Kidney epithelial cell (primary cell): ENCODE measurements at regions not wholly inside any gene's neighbourhood (a gene's known extent, or its start where the extent isn't known, plus 50 kb on each side); places are given as distances from the start of the nearest gene placed in this dataset.

ENCODE experiments used
- DNase-seq: peaks from one replicate; pipeline ENCODE4 v3.0.0-alpha.2; 2010; ENCODE audit warnings: low read depth
- H3K27me3 ChIP-seq: 2 replicates; pipeline ENCODE4 v1.6.0; 2011; ENCODE audit warnings: low read length; ENCODE audit not compliant: control insufficient read depth, insufficient read depth
- H3K36me3 ChIP-seq: 2 replicates; pipeline ENCODE4 v1.5.1; 2011; ENCODE audit warnings: low read length; ENCODE audit not compliant: control insufficient read depth, insufficient read depth
- H3K4me3 ChIP-seq: 2 replicates; pipeline ENCODE4 v1.5.1; 2011; ENCODE audit warnings: low read depth, mild to moderate bottlenecking, control low read depth, low read length
- CTCF ChIP-seq: IDR thresholded peaks from 2 replicates; pipeline ENCODE4 v1.5.1; 2011; ENCODE audit warnings: mild to moderate bottlenecking, moderate library complexity, low read length, control low read depth, inconsistent platforms; ENCODE audit not compliant: insufficient read depth, poor library complexity, severe bottlenecking

GRCh38 chr2:149884871-149885270, 297.3 kb upstream of the MMADHC start:
- no peak for TF ChIP-seq CTCF
- DNase-seq, result no peak
- Histone ChIP-seq H3K4me3 (no peak overlapping the region), H3K36me3 (no peaks in the 10 kb centered on the region), H3K27me3 (no peaks in the 10 kb centered on the region)

DNA sequence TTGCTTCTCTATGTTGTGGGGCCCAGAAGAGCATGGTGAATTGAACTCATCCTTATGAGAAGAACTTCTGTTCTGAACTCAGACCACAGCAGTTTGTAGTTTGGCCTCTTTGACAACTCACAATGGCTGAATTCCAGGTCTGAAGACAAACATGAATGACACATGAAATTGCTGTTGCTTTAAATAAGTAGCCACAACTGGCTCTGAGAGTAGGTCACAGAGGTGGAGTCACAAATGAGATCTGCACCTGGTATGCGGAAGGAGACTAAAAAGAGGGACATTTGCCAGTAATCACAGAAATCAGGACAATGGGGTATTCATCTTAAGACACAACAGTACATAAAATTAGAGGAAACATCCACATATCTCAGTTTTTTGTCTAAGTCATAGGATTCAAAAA, 290.3 kb upstream of the MMADHC start:
- no peaks in the 10 kb centered on the region for H3K27me3 ChIP-seq
- peak; percentile 42 for DNase-seq
- no peaks in the 10 kb centered on the region for H3K36me3 ChIP-seq
- no peak for TF ChIP-seq CTCF
- H3K4me3 ChIP-seq, result no peak overlapping the region

GRCh38 chr2:149877074-149877473, 289.5 kb upstream of the MMADHC start:
- no peak for DNase-seq
- no peak for TF ChIP-seq CTCF
- Histone ChIP-seq H3K4me3 (no peak overlapping the region), H3K36me3 (no peaks in the 10 kb centered on the region), H3K27me3 (no peaks in the 10 kb centered on the region)

DNA sequence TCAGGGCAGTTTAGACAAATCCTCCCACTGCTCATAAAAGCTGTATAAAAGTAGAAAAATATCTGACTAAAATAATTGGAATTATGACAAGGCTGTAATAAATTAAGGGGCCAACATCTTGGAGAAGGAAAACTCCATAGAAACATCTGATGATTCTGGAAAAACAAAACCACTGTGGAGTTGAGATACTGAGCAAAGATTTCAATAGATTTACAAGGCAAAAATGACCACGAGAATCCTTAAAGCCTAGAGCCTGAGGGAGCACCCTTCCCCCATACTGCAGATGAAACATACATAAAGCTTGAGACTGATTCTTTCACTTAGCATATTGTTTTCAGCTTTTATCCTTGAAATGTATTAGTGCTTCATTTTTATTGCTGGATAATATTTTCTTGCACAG, 286.4 kb upstream of the MMADHC start:
- no peak for DNase-seq
- H3K27me3 ChIP-seq, result no peaks in the 10 kb centered on the region
- no peak for TF ChIP-seq CTCF

DNA sequence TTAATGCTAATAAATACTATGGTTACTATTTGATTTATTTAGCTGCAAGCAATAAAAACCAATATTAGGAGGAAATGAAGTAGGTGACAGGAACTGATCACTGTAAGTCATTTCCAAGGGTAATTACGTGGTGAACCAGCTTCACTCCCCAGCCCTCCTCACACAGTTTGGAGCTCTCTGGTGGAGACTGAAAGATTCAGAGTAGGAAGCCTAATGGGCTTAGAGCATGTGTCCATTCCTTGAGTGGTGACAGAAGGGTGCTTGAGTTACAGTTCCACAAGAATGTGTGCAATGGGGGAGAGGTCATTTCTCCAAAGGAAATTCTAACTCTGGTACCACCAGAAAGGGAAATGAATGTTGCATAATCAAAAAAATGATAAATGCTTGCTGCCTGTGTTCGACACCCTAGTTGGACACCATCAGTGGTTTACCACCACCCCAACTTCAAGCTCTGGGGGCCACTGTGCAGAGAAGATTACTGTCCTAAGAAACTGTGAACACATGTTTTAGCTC, 285.1 kb upstream of the MMADHC start:
- DNase-seq, result no peak
- no peaks in the 10 kb centered on the region for H3K27me3 ChIP-seq
- no peak for TF ChIP-seq CTCF
- no peak overlapping the region for H3K4me3 ChIP-seq
- no peaks in the 10 kb centered on the region for H3K36me3 ChIP-seq

More for the DNA sequence above, 286.4 kb upstream of the MMADHC start:
- H3K4me3 ChIP-seq, result no peak overlapping the region
- no peaks in the 10 kb centered on the region for H3K36me3 ChIP-seq

GRCh38 chr2:149872041-149872440, 284.5 kb upstream of the MMADHC start:
- no peak for TF ChIP-seq CTCF
- DNase-seq, result no peak
- Histone ChIP-seq H3K4me3 (no peak overlapping the region), H3K27me3 (no peaks in the 10 kb centered on the region), H3K36me3 (no peaks in the 10 kb centered on the region)
